Neural crest cell (in vitro differentiated cells): ENCODE measurements at regions not wholly inside any gene's neighbourhood (a gene's known extent, or its start where the extent isn't known, plus 50 kb on each side); places are given as distances from the start of the nearest gene placed in this dataset.

Experiments used
- DNase-seq: peaks from one replicate; pipeline ENCODE4 v3.0.0; 2021; ENCODE audit warnings: low read depth, mixed read lengths, low spot score
- H3K27ac Mint-ChIP-seq: one replicate; pipeline ENCODE4 v1.8.0; 2021; ENCODE audit warnings: mild to moderate bottlenecking, mixed read lengths; ENCODE audit not compliant: unreplicated experiment
- H3K27me3 Mint-ChIP-seq: 2 replicates; pipeline ENCODE4 v1.8.0; 2021; ENCODE audit warnings: low read depth, mild to moderate bottlenecking, mixed read lengths
- H3K36me3 Mint-ChIP-seq: 2 replicates; pipeline ENCODE4 v1.8.0; 2021; ENCODE audit warnings: low read depth, mild to moderate bottlenecking, mixed read lengths
- H3K4me1 Mint-ChIP-seq: 2 replicates; pipeline ENCODE4 v1.8.0; 2021; ENCODE audit warnings: mixed read lengths
- H3K4me3 Mint-ChIP-seq: one replicate; pipeline ENCODE4 v1.8.0; 2021; ENCODE audit warnings: mild to moderate bottlenecking, mixed read lengths
- H3K9me3 Mint-ChIP-seq: 2 replicates; pipeline ENCODE4 v1.8.0; 2021; ENCODE audit warnings: mixed read lengths
- TF ChIP-seq, protein P1 (sequence below): fragments of 200-600 bp; sonication (generic); conservative IDR thresholded peaks from 2 replicates; pipeline ENCODE4 v1.5.0; 2021; ENCODE audit warnings: antibody characterized with exemption, mild to moderate bottlenecking

DNA sequence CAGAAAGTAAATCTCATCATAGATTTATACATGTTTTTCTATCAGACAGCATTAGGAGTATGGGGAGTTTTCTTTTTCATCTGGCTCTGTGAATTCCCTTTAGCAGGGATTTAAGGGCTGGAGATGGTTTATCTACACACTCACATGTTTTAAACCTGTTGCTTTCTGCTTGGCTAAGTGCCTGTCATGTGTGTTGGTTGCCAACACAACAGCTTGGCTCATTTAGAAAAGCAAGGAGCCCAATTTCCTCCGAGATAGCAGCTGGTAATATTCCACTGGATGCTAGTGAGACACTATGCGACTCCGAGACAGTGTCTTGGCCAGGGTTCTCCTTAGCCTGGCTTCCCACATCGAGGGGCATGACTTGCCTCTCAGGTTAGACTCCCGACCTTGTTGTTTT, 83.3 kb downstream of the KLF5 start:
- peak overlapping the region; percentile 94 for H3K27ac Mint-ChIP-seq
- peaks cover 5% of the 10 kb centered on the region for H3K9me3 Mint-ChIP-seq
- TF ChIP-seq, protein P1, sequence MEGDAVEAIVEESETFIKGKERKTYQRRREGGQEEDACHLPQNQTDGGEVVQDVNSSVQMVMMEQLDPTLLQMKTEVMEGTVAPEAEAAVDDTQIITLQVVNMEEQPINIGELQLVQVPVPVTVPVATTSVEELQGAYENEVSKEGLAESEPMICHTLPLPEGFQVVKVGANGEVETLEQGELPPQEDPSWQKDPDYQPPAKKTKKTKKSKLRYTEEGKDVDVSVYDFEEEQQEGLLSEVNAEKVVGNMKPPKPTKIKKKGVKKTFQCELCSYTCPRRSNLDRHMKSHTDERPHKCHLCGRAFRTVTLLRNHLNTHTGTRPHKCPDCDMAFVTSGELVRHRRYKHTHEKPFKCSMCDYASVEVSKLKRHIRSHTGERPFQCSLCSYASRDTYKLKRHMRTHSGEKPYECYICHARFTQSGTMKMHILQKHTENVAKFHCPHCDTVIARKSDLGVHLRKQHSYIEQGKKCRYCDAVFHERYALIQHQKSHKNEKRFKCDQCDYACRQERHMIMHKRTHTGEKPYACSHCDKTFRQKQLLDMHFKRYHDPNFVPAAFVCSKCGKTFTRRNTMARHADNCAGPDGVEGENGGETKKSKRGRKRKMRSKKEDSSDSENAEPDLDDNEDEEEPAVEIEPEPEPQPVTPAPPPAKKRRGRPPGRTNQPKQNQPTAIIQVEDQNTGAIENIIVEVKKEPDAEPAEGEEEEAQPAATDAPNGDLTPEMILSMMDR = no peak
- H3K36me3 Mint-ChIP-seq = no peaks in the 10 kb centered on the region
- no peak for DNase-seq
- no peaks in the 10 kb centered on the region for H3K27me3 Mint-ChIP-seq
- peak overlapping the region; percentile 64 for H3K4me3 Mint-ChIP-seq
- peaks cover 35% of the 10 kb centered on the region for H3K4me1 Mint-ChIP-seq

DNA sequence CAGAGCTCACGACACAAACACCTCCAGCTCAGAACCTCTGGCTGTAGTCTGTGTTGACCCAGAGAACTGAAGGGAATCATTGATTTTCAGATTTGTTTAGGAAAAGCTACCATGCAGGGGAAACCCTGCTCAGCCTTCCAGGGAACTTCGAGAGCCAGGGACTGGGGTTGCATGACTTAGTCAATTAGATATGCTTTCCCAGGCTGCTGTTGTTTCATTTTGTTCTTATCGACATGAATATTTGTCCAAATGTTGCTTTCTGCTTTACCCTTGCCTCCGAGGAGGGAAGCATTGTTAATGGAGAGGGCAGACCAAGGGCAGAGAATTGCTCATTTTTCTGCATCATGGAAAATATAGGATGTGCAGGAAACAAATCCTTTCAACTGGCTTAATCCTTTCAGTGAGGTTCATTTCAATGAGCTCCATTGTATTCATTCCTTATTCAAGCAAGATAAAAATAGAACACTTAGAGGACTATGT, 82.5 kb downstream of the KLF5 start:
- no peaks in the 10 kb centered on the region for H3K36me3 Mint-ChIP-seq
- peak overlapping the region; percentile 64 for H3K4me3 Mint-ChIP-seq
- TF ChIP-seq, protein P1 = no peak
- DNase-seq = no peak
- H3K4me1 Mint-ChIP-seq = peaks cover 35% of the 10 kb centered on the region
- H3K9me3 Mint-ChIP-seq = peaks cover 2% of the 10 kb centered on the region
- H3K27ac Mint-ChIP-seq = peak overlapping the region; percentile 94
- no peaks in the 10 kb centered on the region for H3K27me3 Mint-ChIP-seq

DNA sequence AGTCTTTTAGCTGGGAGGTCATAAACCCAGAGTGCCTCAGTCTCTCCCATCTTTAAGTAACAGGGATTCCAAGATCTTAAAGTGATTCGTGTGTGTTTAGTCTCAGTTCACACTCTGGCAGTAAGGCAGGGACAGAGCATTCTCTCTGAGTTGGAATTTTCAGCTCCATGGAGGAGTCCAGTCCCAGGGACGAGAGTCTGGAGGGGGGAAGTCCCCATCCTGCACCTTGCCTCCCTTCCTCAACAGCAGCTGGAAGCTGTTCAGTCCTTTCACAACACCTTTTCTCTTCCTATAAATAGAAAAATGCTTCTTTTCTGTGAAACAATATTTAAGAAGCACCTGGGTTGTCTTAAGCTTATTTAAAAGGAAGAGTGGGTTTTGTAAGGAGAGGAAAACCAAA, 82.0 kb downstream of the KLF5 start:
- H3K27ac Mint-ChIP-seq = peak overlapping the region; percentile 94
- TF ChIP-seq, protein P1 = no peak
- peak overlapping the region; percentile 64 for H3K4me3 Mint-ChIP-seq
- no peaks in the 10 kb centered on the region for H3K36me3 Mint-ChIP-seq
- no peaks in the 10 kb centered on the region for H3K27me3 Mint-ChIP-seq
- peaks cover 35% of the 10 kb centered on the region for H3K4me1 Mint-ChIP-seq
- H3K9me3 Mint-ChIP-seq = no peaks in the 10 kb centered on the region
- no peak for DNase-seq

DNA sequence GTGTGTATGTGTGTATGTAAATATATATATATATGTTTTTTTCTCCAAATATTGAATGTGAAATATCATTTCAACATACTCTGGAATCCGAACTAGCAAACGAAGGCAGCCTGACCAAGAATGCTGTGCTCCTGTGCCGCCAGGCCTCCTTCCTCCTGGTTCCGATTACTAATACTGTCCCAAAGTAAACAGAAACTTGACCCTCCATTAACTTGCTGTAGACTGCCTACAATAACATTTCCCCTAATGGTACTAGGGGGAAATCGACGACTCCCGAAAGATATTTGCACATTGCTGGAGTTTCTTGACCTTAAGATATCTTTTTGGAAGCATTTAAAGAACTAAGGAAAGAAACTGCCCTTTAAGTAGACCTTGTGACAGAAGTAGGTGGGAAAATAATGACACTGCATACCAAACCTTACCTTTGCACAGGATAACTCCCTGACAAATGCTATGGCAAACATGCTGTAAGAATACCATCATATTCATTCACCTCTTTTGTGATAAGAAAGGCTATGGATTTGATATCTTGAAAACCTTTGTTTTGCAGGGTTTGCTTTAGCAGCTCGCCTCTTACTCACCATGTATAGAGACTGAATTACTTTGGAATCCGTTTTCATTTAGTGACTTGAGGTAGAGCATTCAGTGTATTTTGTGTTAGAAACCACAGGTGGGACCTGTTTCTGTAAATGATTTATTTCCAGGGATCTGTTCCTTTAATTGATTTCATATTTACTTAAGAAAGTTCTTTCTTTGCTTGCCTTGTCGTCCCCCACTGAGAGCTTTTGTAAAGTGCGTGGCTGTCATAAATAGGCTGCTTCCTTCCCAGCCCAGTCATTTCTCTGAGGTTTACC, 80.1 kb downstream of the KLF5 start:
- Mint-ChIP-seq H3K27me3 (no peaks in the 10 kb centered on the region), H3K9me3 (no peaks in the 10 kb centered on the region), H3K4me3 (no peak overlapping the region), H3K4me1 (peaks cover 31% of the 10 kb centered on the region), H3K36me3 (no peaks in the 10 kb centered on the region), H3K27ac (no peak overlapping the region)
- TF ChIP-seq, protein P1 = no peak
- no peak for DNase-seq

DNA sequence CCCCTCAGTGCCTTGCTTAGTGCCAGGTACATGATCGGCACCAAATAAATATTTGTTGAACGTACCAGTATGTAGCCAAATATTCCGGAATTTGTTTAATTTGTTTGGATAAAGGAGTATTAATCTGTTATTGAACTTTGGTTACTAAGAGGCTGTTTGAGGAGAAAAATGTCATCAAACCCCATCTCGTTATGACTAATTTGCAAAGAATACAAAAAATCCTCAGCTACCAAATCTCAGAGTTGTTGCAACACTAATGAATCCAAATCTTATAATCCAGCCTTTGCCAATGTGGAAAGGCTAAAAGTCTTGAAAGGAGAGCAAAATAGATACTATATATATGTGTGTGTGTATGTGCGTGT, 79.5 kb downstream of the KLF5 start:
- TF ChIP-seq, protein P1 = no peak
- Mint-ChIP-seq H3K9me3 (no peaks in the 10 kb centered on the region), H3K27me3 (no peaks in the 10 kb centered on the region), H3K36me3 (no peaks in the 10 kb centered on the region), H3K4me3 (no peak overlapping the region), H3K27ac (no peak overlapping the region), H3K4me1 (peaks cover 31% of the 10 kb centered on the region)
- no peak for DNase-seq
